ENCODE measurements at regions not wholly inside any gene's neighbourhood (a gene's known extent, or its start where the extent isn't known, plus 50 kb on each side); places are given as distances from the start of the nearest gene placed in this dataset.

- ATAC-seq = no peak
Measured at GRCh38 chr4:80128941-80129340, 55.9 kb upstream of the ANTXR2 start.

GRCh38 chr4:80127870-80128419 is 54.9 kb upstream of the ANTXR2 start:
- no peak overlapping the region for H3K4me3 ChIP-seq
- 60 to 71% methylated on average over 3 of the region's 3 CpGs for WGBS, 2 donors
- no peaks in the 10 kb centered on the region for H3K36me3 ChIP-seq (replicated peaks in 1 of 2; ENCODE audit: insufficient read depth in 1 of 2, low read depth in 2 of 2)
- DNase-seq = no peak
- H3K4me1 ChIP-seq = no peaks in the 10 kb centered on the region
- H3K27me3 ChIP-seq = no peaks in the 10 kb centered on the region
- no peak for ATAC-seq
- H3K9me3 ChIP-seq = no peaks in the 10 kb centered on the region
- H3K27ac ChIP-seq = no peak overlapping the region
- intact Hi-C loops (cut with DNase I) = no loop called here
- TF ChIP-seq POLR2A (IDR thresholded peaks at IDR 0.05) (no peak), CTCF (IDR thresholded peaks at IDR 0.05) (no peak)

More at GRCh38 chr4:80128941-80129340, 55.9 kb upstream of the ANTXR2 start:
- no peak for DNase-seq
- no peak for TF ChIP-seq CTCF (IDR thresholded peaks at IDR 0.05)
- TF ChIP-seq POLR2A (IDR thresholded peaks at IDR 0.05) = no peak
- intact Hi-C loops (cut with DNase I) = no loop called here
- Histone ChIP-seq H3K4me1 (no peaks in the 10 kb centered on the region), H3K36me3 (replicated peaks in 1 of 2; ENCODE audit: insufficient read depth in 1 of 2, low read depth in 2 of 2) (no peaks in the 10 kb centered on the region), H3K27ac (no peak overlapping the region), H3K27me3 (no peaks in the 10 kb centered on the region), H3K4me3 (no peak overlapping the region), H3K9me3 (no peaks in the 10 kb centered on the region)

- H3K4me3 ChIP-seq = no peak overlapping the region
- DNase-seq (no peak), ATAC-seq (no peak)
- H3K27ac ChIP-seq = no peak overlapping the region
- TF ChIP-seq POLR2A (IDR thresholded peaks at IDR 0.05) (no peak), CTCF (IDR thresholded peaks at IDR 0.05) (no peak)
- no peaks in the 10 kb centered on the region for H3K36me3 ChIP-seq (replicated peaks in 1 of 2; ENCODE audit: insufficient read depth in 1 of 2, low read depth in 2 of 2)
- H3K9me3 ChIP-seq = no peaks in the 10 kb centered on the region
- 72 to 78% methylated on average over 2 of the region's 2 CpGs for WGBS, 2 donors
- intact Hi-C loops (cut with DNase I) = no loop called here
- H3K27me3 ChIP-seq = no peaks in the 10 kb centered on the region
- H3K4me1 ChIP-seq = no peaks in the 10 kb centered on the region
Measured at GRCh38 chr4:80126435-80126834, 53.4 kb upstream of the ANTXR2 start.

GRCh38 chr4:80125252-80126177 is 52.5 kb upstream of the ANTXR2 start:
- TF ChIP-seq CTCF (IDR thresholded peaks at IDR 0.05) (peak in 4 of 7 experiments; percentile 11 to 25 (median 18)), POLR2A (IDR thresholded peaks at IDR 0.05) (no peak)
- intact Hi-C loops (cut with DNase I) = no loop called here
- 69 to 70% methylated on average over 4 of the region's 4 CpGs for WGBS, 2 donors

More at GRCh38 chr4:80125252-80126177, 52.5 kb upstream of the ANTXR2 start:
- H3K9me3 ChIP-seq = no peaks in the 10 kb centered on the region
- H3K27me3 ChIP-seq = no peaks in the 10 kb centered on the region
- no peaks in the 10 kb centered on the region for H3K36me3 ChIP-seq (replicated peaks in 1 of 2; ENCODE audit: insufficient read depth in 1 of 2, low read depth in 2 of 2)
- H3K4me3 ChIP-seq = no peak overlapping the region
- no peak for ATAC-seq
- no peaks in the 10 kb centered on the region for H3K4me1 ChIP-seq
- DNase-seq = no peak
- H3K27ac ChIP-seq = no peak overlapping the region
